LNCAP (cell line): ENCODE measurements at regions not wholly inside any gene's neighbourhood (a gene's known extent, or its start where the extent isn't known, plus 50 kb on each side); places are given as distances from the start of the nearest gene placed in this dataset.

Source experiments
- CTCF ChIP-seq: fragments of 450-650 bp; IDR thresholded peaks from 2 replicates; pipeline ENCODE4 v1.5.1; 2017; ENCODE audit warnings: mild to moderate bottlenecking

GRCh38 chr3:101122681-101123080 lies 129.5 kb upstream of the ABI3BP start:
- TF ChIP-seq CTCF: no peak

- TF ChIP-seq CTCF: no peak
These were observed 126.8 kb upstream of the ABI3BP start for GRCh38 chr3:101120039-101120438.

- no peak for TF ChIP-seq CTCF
These were observed 126.3 kb upstream of the ABI3BP start for GRCh38 chr3:101119535-101119934.

GRCh38 chr3:101117980-101118379 lies 124.8 kb upstream of the ABI3BP start:
- TF ChIP-seq CTCF: no peak

- TF ChIP-seq CTCF: no peak
These were observed 124.2 kb upstream of the ABI3BP start for GRCh38 chr3:101117465-101117864.

GRCh38 chr3:101104321-101104720 lies 111.1 kb upstream of the ABI3BP start:
- no peak for TF ChIP-seq CTCF

GRCh38 chr3:101102678-101103296 lies 109.6 kb upstream of the ABI3BP start:
- TF ChIP-seq CTCF: no peak
